GM18505 (cell line): ENCODE measurements at regions not wholly inside any gene's neighbourhood (a gene's known extent, or its start where the extent isn't known, plus 50 kb on each side); places are given as distances from the start of the nearest gene placed in this dataset.
"Not testable (repeated sequence)": the region's sequence is repeated elsewhere in the genome, so short reads cannot be mapped to it uniquely, and the experiment has no call there.

Experiments
- ATAC-seq: cut with Tn5 transposase; IDR thresholded peaks from one replicate; pipeline ENCODE4 v1.9.1; 2021; ENCODE audit not compliant: unreplicated experiment
- POLR2A ChIP-seq: IDR thresholded peaks from 4 replicates; pipeline ENCODE4 v1.6.1; 2011; ENCODE audit warnings: borderline replicate concordance; ENCODE audit not compliant: insufficient read depth, insufficient read length; ENCODE audit errors: extremely low read depth

DNA sequence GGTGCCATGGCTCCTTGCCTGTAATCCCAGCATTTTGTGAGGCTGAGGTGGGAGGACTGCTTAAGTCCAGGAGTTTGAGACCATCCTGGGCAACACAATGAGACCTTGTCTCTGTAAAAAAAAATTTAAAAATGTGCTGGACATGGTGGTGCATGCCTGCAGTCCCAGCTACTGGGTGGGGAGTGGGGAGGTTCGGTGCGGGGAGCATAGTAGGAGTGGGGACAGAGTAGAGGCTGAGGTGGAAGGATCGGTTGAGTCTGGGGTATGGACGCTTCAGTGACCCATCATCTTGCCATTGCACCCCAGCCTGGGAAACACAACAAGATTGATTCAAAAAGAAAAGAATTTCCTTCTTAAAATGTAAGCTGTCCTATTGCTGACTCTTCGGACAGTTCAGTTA is 1490.0 kb upstream of the GBE1 start:
- no peak for TF ChIP-seq POLR2A
- no peak for ATAC-seq

DNA sequence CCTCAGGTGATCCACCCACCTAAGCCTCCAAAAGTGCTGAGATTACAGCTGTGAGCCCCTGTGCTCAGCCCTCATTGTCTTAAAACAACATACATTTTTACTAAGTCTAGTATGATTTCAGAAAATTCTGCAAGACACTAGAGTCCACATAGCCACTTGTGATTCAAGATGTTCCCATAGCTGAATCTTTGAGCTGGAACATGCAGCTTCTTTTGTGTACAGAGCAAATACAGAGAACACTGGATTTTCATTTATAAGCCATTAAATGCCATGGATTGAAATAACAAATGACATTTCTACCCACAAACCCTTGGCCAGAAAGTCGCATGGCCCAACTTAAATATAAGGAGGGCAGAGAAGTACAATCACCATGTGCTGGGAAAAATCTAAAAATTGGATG is 1489.2 kb upstream of the GBE1 start:
- TF ChIP-seq POLR2A, result no peak

DNA sequence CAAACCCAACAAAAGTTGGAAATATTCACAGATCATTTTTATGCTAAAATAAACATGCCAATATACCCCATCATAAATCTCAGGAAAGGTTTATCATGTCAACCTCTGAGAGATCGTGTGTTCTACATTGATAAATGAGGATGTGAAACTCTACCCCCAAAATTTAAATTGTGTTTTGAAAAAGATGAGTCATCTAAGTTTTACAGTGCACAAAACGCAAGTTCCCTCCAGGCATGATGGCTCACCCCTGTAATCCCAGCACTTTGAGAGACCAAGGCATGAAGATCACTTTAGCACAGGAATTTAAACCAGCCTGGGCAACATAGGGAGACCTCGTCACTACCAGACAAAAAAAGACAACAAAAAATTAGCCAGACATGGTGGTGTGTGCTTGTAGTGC is 1487.0 kb upstream of the GBE1 start:
- TF ChIP-seq POLR2A, result no peak

More for the DNA sequence above, 1489.2 kb upstream of the GBE1 start:
- no peak for ATAC-seq

DNA sequence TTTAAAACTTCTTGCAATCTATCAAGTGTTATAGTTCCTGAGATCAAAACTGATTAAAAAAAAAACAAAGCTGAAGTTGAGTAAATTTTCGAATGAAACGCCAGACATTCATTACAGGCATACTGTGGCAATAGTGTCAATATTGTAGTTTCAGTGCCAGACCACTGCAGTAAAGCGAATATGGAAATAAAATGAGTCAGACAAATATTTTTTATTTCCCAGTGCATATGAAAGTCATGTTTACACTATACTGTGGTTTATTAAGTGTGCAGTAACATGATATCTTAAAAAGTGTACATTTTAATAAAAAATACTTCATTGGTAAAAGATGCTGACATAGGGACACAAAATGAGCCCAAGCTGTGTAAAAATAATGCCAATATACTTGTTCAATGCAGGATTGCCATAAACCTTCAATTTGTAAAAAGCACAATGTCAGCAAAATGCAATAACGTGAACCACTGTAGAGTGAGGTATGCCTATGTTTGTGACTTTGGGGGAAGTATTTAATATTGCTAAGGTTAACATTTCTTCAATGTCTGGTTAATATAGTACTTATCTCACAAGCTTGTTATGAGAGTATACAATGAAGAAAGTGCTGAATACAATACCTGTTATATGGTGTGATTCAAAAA is 1473.9 kb upstream of the GBE1 start:
- no peak for TF ChIP-seq POLR2A
- ATAC-seq, result no peak

More for the DNA sequence above, 1487.0 kb upstream of the GBE1 start:
- ATAC-seq, result no peak

DNA sequence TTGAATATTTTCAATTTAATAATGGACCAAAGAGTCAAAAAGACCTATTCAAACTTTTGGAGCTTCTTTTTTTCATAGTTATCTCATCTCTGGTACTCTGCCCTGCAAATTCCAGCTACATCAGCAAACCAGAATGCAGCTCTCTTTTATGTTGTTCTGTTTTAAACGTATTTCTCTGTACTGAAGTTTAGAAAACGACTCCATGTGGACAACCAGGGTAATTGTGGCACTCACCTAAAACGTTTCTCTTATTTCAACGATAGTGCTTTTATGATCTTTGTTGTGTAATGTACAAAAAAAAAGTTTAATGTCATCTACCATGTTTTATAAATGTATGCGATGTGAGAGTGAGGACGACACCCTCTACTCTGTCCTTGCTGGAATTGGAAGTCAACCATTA is 1472.3 kb upstream of the GBE1 start:
- no peak for ATAC-seq
- no peak for TF ChIP-seq POLR2A

DNA sequence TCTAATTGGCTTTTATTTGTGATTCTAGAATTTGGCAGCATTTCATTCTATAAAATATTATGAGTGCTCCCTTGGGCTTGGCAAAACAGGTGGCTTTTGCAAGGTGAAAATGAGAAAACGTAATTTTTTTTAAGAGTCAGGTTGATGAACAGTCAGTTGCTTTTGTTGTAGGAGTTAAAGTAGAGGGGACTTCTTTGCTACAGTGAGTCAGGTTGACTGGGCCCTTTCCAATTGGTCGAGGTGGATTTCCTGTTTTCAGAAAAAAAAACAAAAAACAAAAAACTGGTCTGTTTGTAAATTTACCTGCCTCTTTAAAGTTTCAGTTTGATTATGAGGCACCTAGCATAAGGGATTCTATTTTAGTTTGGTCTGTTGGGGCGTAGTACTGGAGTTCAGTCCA is 1469.4 kb upstream of the GBE1 start:
- TF ChIP-seq POLR2A, result no peak
- ATAC-seq, result no peak

DNA sequence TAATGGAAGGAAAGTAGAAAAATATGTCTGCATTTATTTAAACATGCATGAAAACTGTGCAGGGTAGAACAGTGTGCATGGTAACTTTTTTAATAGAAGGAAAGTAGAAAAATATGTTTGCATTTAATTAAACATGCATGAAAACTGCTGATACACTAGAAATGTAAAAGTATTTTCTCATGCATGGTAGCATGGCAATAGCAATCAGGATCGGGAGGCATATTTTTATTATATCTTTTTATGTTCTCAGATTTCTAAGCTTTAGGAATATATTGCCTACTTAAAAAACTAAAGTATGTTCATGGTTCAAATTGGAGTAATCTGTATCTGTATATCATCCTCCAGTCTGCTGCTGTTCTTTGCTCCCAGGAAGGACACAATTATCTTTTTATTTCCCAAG is 1468.9 kb upstream of the GBE1 start:
- no peak for TF ChIP-seq POLR2A
- no peak for ATAC-seq

DNA sequence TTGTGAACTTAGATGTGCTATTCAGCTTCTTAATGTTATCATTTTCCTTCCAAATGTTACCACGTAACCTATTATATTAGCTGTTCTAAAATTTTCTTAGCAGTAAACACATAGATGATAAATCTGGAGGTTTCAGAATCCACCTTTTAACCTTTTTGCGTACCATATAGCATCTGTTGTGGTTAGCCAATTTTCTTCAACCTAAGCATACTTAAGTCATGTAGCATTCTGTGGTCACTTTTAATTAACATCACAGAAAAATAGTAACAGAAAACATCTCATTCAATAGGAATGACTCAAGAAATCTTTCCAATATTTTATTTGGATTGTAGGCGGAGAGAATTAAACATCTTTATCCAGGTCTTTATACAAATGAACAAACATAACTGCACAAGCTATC is 1465.3 kb upstream of the GBE1 start:
- no peak for TF ChIP-seq POLR2A
- ATAC-seq, result no peak

DNA sequence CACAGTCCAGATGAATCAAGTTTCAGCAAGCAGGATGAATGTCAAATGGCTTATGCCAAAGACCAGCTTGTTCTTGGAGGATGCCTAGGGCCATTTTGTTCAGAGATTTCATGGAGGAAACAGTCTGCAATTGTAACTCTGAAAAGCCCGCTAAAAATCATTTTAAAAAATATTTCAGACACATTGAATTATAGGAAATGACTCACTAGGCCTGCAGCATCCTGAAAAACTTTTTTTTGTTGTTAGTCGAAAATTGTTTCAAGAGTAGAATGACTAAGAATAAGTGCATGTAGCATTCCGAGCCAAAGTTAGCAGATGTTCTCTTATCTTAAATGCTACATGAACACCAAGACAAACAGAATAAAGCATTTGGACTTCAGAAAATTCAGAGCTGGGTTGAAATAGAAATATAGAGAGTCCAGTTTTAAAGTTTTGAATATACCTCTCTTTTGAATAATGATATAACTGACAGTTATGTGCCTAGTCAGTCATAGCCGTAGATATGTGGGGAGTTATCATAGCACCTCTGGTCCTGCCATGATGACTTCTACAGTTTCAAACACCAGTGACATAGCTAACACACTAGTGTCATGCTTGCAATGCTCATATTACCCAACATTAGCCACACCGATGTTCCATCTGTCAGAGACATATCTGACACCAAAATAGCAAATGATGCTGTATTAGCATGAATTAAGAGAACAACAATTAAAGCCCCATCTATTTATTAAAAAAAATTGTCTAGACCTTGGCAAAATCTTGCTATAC is 1462.8 kb upstream of the GBE1 start:
- no peak for TF ChIP-seq POLR2A
- ATAC-seq, result no peak

DNA sequence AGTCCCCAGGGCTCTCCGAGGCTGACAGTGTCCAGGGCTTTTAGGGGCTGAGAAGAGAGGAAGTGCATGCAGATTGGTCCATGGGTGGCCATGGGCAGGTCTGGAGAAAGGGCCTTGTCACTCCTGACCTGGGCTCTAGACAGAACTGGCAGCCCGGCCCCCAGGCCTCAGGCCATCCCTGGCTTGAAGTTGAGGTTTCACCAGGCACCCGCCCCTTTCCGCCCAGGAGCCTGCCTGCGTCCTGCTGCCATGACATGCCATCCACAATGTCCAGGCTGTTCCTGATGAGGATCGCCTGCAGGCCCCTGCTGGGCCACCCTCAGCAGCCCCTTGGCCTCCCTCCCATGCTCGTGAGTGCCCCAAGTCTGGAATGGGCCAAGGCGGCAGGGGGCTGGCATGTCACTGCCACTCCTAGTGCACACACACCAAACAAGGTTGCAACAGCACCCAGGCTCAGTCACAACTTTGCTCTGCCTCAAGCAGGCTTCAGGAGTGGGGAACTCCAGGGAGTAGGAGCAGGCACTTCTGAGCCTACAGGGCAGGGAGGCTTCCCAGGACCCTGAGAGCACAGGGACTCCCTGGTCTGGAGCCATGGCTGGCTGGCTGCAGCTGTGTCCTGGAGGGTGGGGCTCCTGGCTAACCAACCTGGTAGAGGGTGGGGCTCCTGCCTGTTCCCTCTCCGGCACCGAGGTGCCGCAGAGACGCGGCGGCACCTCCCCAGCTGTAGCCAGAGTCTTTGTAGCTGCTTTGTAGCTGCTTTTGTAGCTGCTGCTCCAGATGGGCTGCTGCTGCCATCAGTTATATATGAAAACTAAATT is 1457.1 kb upstream of the GBE1 start:
- no peak for TF ChIP-seq POLR2A
- ATAC-seq, result no peak

DNA sequence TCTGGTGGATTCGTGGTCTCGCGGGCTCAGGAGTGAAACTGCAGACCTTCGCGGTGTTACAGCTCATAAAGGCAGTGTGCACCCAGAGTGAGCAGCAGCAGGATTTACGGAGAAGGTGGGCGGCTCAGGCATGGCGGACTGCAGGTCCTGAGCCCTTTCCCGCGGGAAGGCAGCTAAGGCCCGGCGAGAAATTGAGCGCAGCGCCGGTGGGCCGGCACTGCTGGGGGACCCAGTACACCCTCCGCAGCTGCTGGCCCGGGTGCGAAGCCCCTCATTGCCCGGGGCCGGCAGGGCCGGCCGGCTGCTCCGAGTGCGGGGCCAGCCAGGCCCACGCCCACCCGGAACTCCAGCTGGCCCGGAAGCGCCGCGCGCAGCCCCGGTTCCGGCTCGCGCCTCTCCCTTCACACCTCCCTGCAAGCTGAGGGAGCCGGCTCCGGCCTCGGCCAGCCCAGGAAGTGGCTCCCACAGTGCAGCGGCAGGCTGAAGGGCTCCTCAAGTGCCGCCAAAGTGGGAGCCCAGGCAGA is 1456.2 kb upstream of the GBE1 start:
- not testable (repeated sequence) for ATAC-seq

DNA sequence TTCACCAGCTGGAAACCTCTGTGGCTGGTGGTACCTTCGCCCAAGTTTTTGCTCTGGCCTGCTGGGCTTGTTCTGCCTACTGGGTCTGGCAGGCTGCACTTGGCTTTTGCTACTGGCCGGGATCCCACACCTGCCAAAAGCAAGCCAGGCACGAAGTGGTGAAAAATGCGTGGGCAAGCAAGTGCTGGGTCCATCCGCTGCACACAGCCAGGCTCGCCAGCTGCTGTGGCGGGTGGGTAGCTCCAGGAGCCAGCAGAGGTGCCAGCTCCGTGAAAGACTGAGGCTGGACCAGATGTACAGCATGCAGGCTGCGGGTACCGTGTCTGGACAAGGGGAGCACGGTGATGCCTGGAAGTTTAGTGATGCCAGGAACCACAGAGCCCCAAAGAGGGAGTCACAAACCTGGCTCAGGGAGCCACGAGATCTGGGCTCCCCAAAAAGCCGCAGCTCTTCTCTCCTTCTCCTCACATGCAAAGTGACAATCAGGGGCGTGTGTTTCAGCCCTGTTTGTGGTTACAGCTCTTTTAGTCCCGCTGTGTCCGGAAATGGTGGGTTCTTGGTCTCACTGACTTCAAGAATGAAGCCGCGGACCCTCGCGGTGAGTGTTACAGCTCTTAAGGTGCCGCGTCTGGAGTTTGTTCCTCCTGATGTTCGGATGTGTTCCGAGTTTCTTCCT is 1455.6 kb upstream of the GBE1 start:
- no peak for ATAC-seq
- TF ChIP-seq POLR2A, result no peak

DNA sequence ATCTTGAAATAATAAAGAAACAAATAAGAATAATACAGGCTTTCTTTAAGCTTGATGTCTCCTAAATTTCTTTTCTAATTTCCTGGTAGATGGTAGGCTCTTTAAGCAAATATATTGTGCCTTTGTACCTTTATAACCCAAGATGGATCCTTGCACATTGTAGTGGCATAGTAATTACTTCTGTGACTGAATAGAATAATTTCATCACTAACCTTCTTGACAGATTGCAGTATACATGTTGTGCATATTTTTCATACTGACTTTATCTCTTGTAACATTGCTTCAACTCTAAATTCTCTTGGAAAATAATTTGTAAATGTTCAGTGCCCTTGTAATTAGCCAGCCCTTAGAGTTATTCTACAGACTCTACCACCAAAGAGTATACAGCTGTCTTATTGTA is 1433.8 kb upstream of the GBE1 start:
- ATAC-seq, result no peak
- TF ChIP-seq POLR2A, result no peak

DNA sequence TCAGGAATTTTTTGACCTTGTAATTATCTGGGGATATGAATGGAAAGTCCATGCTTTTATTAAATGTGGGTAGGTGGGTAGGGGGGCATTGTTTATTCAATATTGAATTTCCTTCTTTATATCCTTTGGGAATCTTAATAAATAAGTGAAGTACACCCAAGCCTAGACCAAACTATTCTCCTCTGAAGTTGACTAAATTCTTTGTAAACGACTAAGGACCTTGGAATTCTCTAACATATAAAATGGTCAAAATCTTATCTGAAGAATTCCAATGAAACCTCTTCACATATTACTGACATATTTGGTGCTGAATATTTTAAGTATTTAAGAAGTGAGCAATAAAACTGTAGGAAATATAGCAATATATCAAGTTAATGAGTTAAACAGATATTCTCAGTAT is 1432.1 kb upstream of the GBE1 start:
- TF ChIP-seq POLR2A, result no peak
- no peak for ATAC-seq

DNA sequence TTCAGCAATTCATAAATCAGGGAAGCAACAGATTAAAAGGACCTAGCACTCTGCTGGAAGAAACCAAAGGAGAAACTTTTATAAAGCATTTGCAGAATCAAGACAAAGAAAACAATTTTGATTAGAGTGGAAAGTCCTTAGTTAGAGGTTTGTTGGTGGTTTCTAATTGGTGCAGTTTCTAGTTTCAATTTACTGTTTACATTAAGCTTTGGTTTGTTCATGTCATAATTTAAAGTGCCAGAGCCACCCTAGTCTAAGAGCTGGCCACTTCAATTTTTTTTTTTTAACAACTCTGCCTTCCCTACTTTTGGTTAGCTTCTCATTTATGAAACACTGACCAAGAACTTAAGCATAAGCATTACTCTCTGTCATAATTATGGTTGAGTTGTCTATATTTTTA is 1428.2 kb upstream of the GBE1 start:
- no peak for TF ChIP-seq POLR2A
- ATAC-seq, result no peak
